Adrenal gland (tissue), 9 donors: ENCODE measurements at regions not wholly inside any gene's neighbourhood (a gene's known extent, or its start where the extent isn't known, plus 50 kb on each side); places are given as distances from the start of the nearest gene placed in this dataset.
A peak's percentile ranks its signal among the peaks of the same experiment; 100 is the strongest.

ENCODE experiments used
- DNase-seq, 7 donors: peaks; one replicate each; pipeline ENCODE4 v3.0.0-alpha.2; 2019 to 2020
- H3K27ac ChIP-seq, 5 donors: fragments of 200-600 bp; sonication (generic) in 4 of 5; 1 replicate in 3 of 5; 2 replicates in 2 of 5; pipeline versions ENCODE4 v1.5.1 to v1.8.0; 2016 to 2020; ENCODE audit warnings: mild to moderate bottlenecking in 1 of 5
- H3K27me3 ChIP-seq: fragments of 200-600 bp; 2 replicates; pipeline ENCODE4 v1.8.0; 2021
- H3K36me3 ChIP-seq, 2 donors: fragments of 200-600 bp; replicated peaks in 1 of 2; 1 replicate in 1 of 2; 2 replicates in 1 of 2; pipeline versions ENCODE4 v1.5.1 to v1.8.0; 2018 to 2022
- H3K4me1 ChIP-seq, 2 donors: fragments of 200-600 bp; replicated peaks in 1 of 2; 1 replicate in 1 of 2; 2 replicates in 1 of 2; pipeline versions ENCODE4 v1.5.1 to v1.8.0; 2018 to 2021
- H3K4me3 ChIP-seq, 4 donors: fragments of 200-600 bp; sonication (generic) in 3 of 4; one replicate each; pipeline ENCODE4 v1.5.1; 2016 to 2018
- H3K9me3 ChIP-seq, 3 donors: fragments of 200-600 bp; sonication (generic) in 1 of 3; replicated peaks in 1 of 3; 1 replicate in 2 of 3; 2 replicates in 1 of 3; pipeline versions ENCODE4 v1.5.1 to v1.8.0; 2016 to 2021
- CTCF ChIP-seq, 6 experiments: fragments of 450-650 bp in 4 of 6; fragments of 200-600 bp in 2 of 6; sonication (generic) in 1 of 6; IDR thresholded peaks; 1 replicate in 5 of 6; 2 replicates in 1 of 6; pipeline versions ENCODE4 v1.5.1 to v1.8.0; 2016 to 2021; ENCODE audit warnings: antibody characterized with exemption in 6 of 6, mild to moderate bottlenecking in 2 of 6, moderate library complexity in 1 of 6
- POLR2A ChIP-seq, 2 donors: fragments of 450-650 bp; IDR thresholded peaks; one replicate each; pipeline ENCODE4 v1.6.1; 2017; ENCODE audit warnings: antibody characterized with exemption in 2 of 2, mild to moderate bottlenecking in 2 of 2, moderate library complexity in 1 of 2
- WGBS, 4 donors: extraction: QIAGEN DNeasy Blood & Tissue Kit in 2 of 4; methylation state at CpG; one replicate each; pipeline versions ENCODE4 v1.1.5 to v1.1.7; 2013 to 2017; 5-methylcytosine and 5-hydroxymethylcytosine counted together
- intact Hi-C, 2 donors: fragments of 100-400 bp; cut with DNase I; formaldehyde crosslinking; loops; one replicate each; pipeline versions ENCODE4 v1.14.1 to v1.15.0; 2022 to 2023
- donor health status: healthy with polysubstance abuse.
- donor health status: Bipolar disorder and iron deficiency.
- donor health status: DM: yes; HTN: yes; CAD: no.
- donor health status: DM: no; HTN: no; CAD: no.
- donor health status: DM: no; HTN: no; CAD: no.

- no peak overlapping the region for H3K27ac ChIP-seq
- H3K4me1 ChIP-seq, result no peaks in the 10 kb centered on the region
- no peak for DNase-seq
- 82 to 98% (median 94%) methylated on average over 1 to 4 of the region's 4 CpGs for WGBS, 4 donors
- intact Hi-C loops, result loop anchor here (10.0 kb wide), 1 partner anchor 170 kb away; no protein-coding TSS in a partner anchor
- no peak for TF ChIP-seq POLR2A (IDR thresholded peaks at IDR 0.05)
- no peak for TF ChIP-seq CTCF (IDR thresholded peaks at IDR 0.05)
- H3K9me3 ChIP-seq, result no peaks in the 10 kb centered on the region
- H3K36me3 ChIP-seq, result no peaks in the 10 kb centered on the region
- H3K27me3 ChIP-seq, result no peaks in the 10 kb centered on the region
- H3K4me3 ChIP-seq, result no peak overlapping the region
These were observed 104.5 kb upstream of the QRFPR start for GRCh38 chr4:121485190-121485804.

- no peaks in the 10 kb centered on the region for H3K36me3 ChIP-seq
- peak; percentile 50 to 76 (median 68) for TF ChIP-seq CTCF (IDR thresholded peaks at IDR 0.05)
- no peak for TF ChIP-seq POLR2A (IDR thresholded peaks at IDR 0.05)
- no peaks in the 10 kb centered on the region for H3K4me1 ChIP-seq
- WGBS, 4 donors, result 0 to 10% (median 5%) methylated on average over 1 of the region's 1 CpG
- DNase-seq, result peak; percentile 33 to 72 (median 50)
- H3K27ac ChIP-seq, result no peak overlapping the region
- intact Hi-C loops, result loop anchor here (10.0 kb wide), 1 partner anchor 170 kb away; no protein-coding TSS in a partner anchor
- no peaks in the 10 kb centered on the region for H3K9me3 ChIP-seq
- no peaks in the 10 kb centered on the region for H3K27me3 ChIP-seq
- H3K4me3 ChIP-seq, result no peak overlapping the region
These were observed 103.8 kb upstream of the QRFPR start for GRCh38 chr4:121484633-121485032.

- intact Hi-C loops, result loop anchor here (10.0 kb wide), 1 partner anchor 175 kb away; no protein-coding TSS in a partner anchor
- Histone ChIP-seq H3K4me3 (no peak overlapping the region), H3K36me3 (no peaks in the 10 kb centered on the region), H3K4me1 (no peaks in the 10 kb centered on the region), H3K27me3 (no peaks in the 10 kb centered on the region), H3K9me3 (no peaks in the 10 kb centered on the region), H3K27ac (no peak overlapping the region)
- TF ChIP-seq CTCF (IDR thresholded peaks at IDR 0.05) (no peak), POLR2A (IDR thresholded peaks at IDR 0.05) (no peak)
- no peak for DNase-seq
- 71 to 100% (median 80%) methylated on average over 1 of the region's 1 CpG for WGBS, 4 donors
These were observed 99.0 kb upstream of the QRFPR start for GRCh38 chr4:121479808-121480207.

GRCh38 chr4:121477480-121477879 is 96.7 kb upstream of the QRFPR start:
- H3K27ac ChIP-seq, result no peak overlapping the region
- no peak overlapping the region for H3K4me3 ChIP-seq
- intact Hi-C loops, result no loop called here
- no peaks in the 10 kb centered on the region for H3K4me1 ChIP-seq
- no peaks in the 10 kb centered on the region for H3K27me3 ChIP-seq
- 79 to 85% (median 81%) methylated on average over 2 of the region's 2 CpGs for WGBS, 4 donors
- no peaks in the 10 kb centered on the region for H3K9me3 ChIP-seq
- DNase-seq, result no peak
- TF ChIP-seq POLR2A (IDR thresholded peaks at IDR 0.05) (no peak), CTCF (IDR thresholded peaks at IDR 0.05) (no peak)
- no peaks in the 10 kb centered on the region for H3K36me3 ChIP-seq
